NT2/D1 (cell line): ENCODE measurements at regions not wholly inside any gene's neighbourhood (a gene's known extent, or its start where the extent isn't known, plus 50 kb on each side); places are given as distances from the start of the nearest gene placed in this dataset.

Source experiments
- DNase-seq: peaks from one replicate; pipeline ENCODE4 v3.0.0-alpha.2; 2011; ENCODE audit warnings: low read depth, low spot score
- H3K27me3 ChIP-seq: 2 replicates; pipeline ENCODE4 v1.6.0; 2011; ENCODE audit warnings: mild to moderate bottlenecking; ENCODE audit not compliant: insufficient read length, insufficient read depth
- H3K36me3 ChIP-seq: 2 replicates; pipeline ENCODE4 v1.6.1; 2011; ENCODE audit warnings: mild to moderate bottlenecking, low read length, mixed read lengths; ENCODE audit not compliant: insufficient read depth, insufficient read length
- H3K4me1 ChIP-seq: 2 replicates; pipeline ENCODE4 v1.5.1; 2011; ENCODE audit not compliant: insufficient read depth, insufficient read length
- H3K4me3 ChIP-seq: 2 replicates; pipeline ENCODE4 v1.5.1; 2011; ENCODE audit warnings: low read depth; ENCODE audit not compliant: insufficient read length
- H3K9ac ChIP-seq: 2 replicates; pipeline ENCODE4 v1.6.0; 2011; ENCODE audit warnings: low read depth; ENCODE audit not compliant: insufficient read length
- H3K9me3 ChIP-seq: 2 replicates; pipeline ENCODE4 v1.5.1; 2011; ENCODE audit warnings: mild to moderate bottlenecking, low read length; ENCODE audit not compliant: insufficient read depth
- SUZ12 ChIP-seq: IDR thresholded peaks from 2 replicates; pipeline ENCODE4 v1.6.1; 2011; ENCODE audit not compliant: insufficient read length, insufficient read depth; ENCODE audit errors: extremely low read depth
- YY1 ChIP-seq: IDR thresholded peaks from 2 replicates; pipeline ENCODE4 v1.6.1; 2011; ENCODE audit not compliant: insufficient read length, insufficient read depth
- ZNF274 ChIP-seq: IDR thresholded peaks from 2 replicates; pipeline ENCODE4 v1.6.1; 2011; ENCODE audit warnings: mild to moderate bottlenecking, low read depth, low read length

- Histone ChIP-seq H3K9ac (no peak overlapping the region), H3K4me3 (no peak overlapping the region), H3K4me1 (peaks cover 1% of the 10 kb centered on the region), H3K9me3 (no peaks in the 10 kb centered on the region), H3K36me3 (no peaks in the 10 kb centered on the region), H3K27me3 (no peaks in the 10 kb centered on the region)
- DNase-seq, result no peak
- TF ChIP-seq YY1, result no peak
- no peak for TF ChIP-seq ZNF274
- TF ChIP-seq SUZ12, result no peak
These were observed 88.9 kb upstream of the CYP1B1 start for GRCh38 chr2:38164881-38165280.

GRCh38 chr2:38163579-38163978 is 87.6 kb upstream of the CYP1B1 start:
- peaks cover 1% of the 10 kb centered on the region for H3K4me1 ChIP-seq
- no peak overlapping the region for H3K9ac ChIP-seq
- H3K9me3 ChIP-seq, result no peaks in the 10 kb centered on the region
- no peaks in the 10 kb centered on the region for H3K36me3 ChIP-seq
- TF ChIP-seq YY1 (no peak), ZNF274 (no peak), SUZ12 (no peak)
- no peak for DNase-seq
- H3K4me3 ChIP-seq, result no peak overlapping the region
- no peaks in the 10 kb centered on the region for H3K27me3 ChIP-seq

GRCh38 chr2:38163006-38163405 is 87.1 kb upstream of the CYP1B1 start:
- DNase-seq, result no peak
- H3K9me3 ChIP-seq, result no peaks in the 10 kb centered on the region

GRCh38 chr2:38160516-38160915 is 84.6 kb upstream of the CYP1B1 start:
- TF ChIP-seq SUZ12, result no peak
- no peak for TF ChIP-seq ZNF274
- no peak for TF ChIP-seq YY1
- no peak for DNase-seq
- peaks cover 1% of the 10 kb centered on the region for H3K4me1 ChIP-seq

More at GRCh38 chr2:38163006-38163405, 87.1 kb upstream of the CYP1B1 start:
- no peak overlapping the region for H3K4me3 ChIP-seq
- no peak overlapping the region for H3K9ac ChIP-seq
- H3K4me1 ChIP-seq, result peaks cover 1% of the 10 kb centered on the region
- H3K36me3 ChIP-seq, result no peaks in the 10 kb centered on the region
- no peak for TF ChIP-seq SUZ12
- TF ChIP-seq YY1, result no peak
- no peak for TF ChIP-seq ZNF274
- no peaks in the 10 kb centered on the region for H3K27me3 ChIP-seq

GRCh38 chr2:38159597-38159996 is 83.6 kb upstream of the CYP1B1 start:
- Histone ChIP-seq H3K9me3 (no peaks in the 10 kb centered on the region), H3K36me3 (no peaks in the 10 kb centered on the region), H3K4me3 (no peak overlapping the region), H3K9ac (no peak overlapping the region), H3K27me3 (no peaks in the 10 kb centered on the region), H3K4me1 (no peaks in the 10 kb centered on the region)
- TF ChIP-seq ZNF274 (no peak), YY1 (no peak), SUZ12 (no peak)
- DNase-seq, result no peak

More at GRCh38 chr2:38160516-38160915, 84.6 kb upstream of the CYP1B1 start:
- no peak overlapping the region for H3K9ac ChIP-seq
- H3K27me3 ChIP-seq, result no peaks in the 10 kb centered on the region
- no peak overlapping the region for H3K4me3 ChIP-seq
- no peaks in the 10 kb centered on the region for H3K9me3 ChIP-seq
- no peaks in the 10 kb centered on the region for H3K36me3 ChIP-seq

- no peak for DNase-seq
- H3K9me3 ChIP-seq, result no peaks in the 10 kb centered on the region
- H3K4me3 ChIP-seq, result no peak overlapping the region
- H3K36me3 ChIP-seq, result no peaks in the 10 kb centered on the region
- TF ChIP-seq ZNF274 (no peak), SUZ12 (no peak), YY1 (no peak)
- H3K9ac ChIP-seq, result no peak overlapping the region
- H3K4me1 ChIP-seq, result no peaks in the 10 kb centered on the region
- H3K27me3 ChIP-seq, result no peaks in the 10 kb centered on the region
These were observed 83.2 kb upstream of the CYP1B1 start for GRCh38 chr2:38159191-38159590.

- Histone ChIP-seq H3K4me1 (no peaks in the 10 kb centered on the region), H3K27me3 (no peaks in the 10 kb centered on the region), H3K9me3 (no peaks in the 10 kb centered on the region), H3K4me3 (no peak overlapping the region), H3K9ac (no peak overlapping the region), H3K36me3 (no peaks in the 10 kb centered on the region)
- DNase-seq, result no peak
- TF ChIP-seq ZNF274 (no peak), YY1 (no peak), SUZ12 (no peak)
These were observed 82.6 kb upstream of the CYP1B1 start for GRCh38 chr2:38158378-38159118.

GRCh38 chr2:38156436-38156835 is 80.5 kb upstream of the CYP1B1 start:
- Histone ChIP-seq H3K36me3 (no peaks in the 10 kb centered on the region), H3K27me3 (no peaks in the 10 kb centered on the region), H3K4me3 (no peak overlapping the region), H3K9me3 (no peaks in the 10 kb centered on the region; the same call in 1 of the 2 replicates), H3K4me1 (no peaks in the 10 kb centered on the region), H3K9ac (no peak overlapping the region)
- no peak for TF ChIP-seq SUZ12
- no peak for TF ChIP-seq YY1
- TF ChIP-seq ZNF274, result no peak
- no peak for DNase-seq
